Spleen (tissue), 11 donors: ENCODE measurements at regions not wholly inside any gene's neighbourhood (a gene's known extent, or its start where the extent isn't known, plus 50 kb on each side); places are given as distances from the start of the nearest gene placed in this dataset.

Experiments used
- DNase-seq: peaks from one replicate; pipeline ENCODE4 v3.0.0-alpha.2; 2020
- H3K27ac ChIP-seq, 8 donors: fragments of 200-600 bp; sonication (generic) in 7 of 8; 1 replicate in 4 of 8; 2 replicates in 4 of 8; pipeline versions ENCODE4 v1.5.0 to v1.8.0; 2016 to 2021; ENCODE audit warnings: inconsistent platforms in 4 of 8, mild to moderate bottlenecking in 4 of 8, moderate library complexity in 1 of 8
- H3K27me3 ChIP-seq, 7 donors: fragments of 200-600 bp; sonication (generic) in 6 of 7; replicated peaks in 1 of 7; 1 replicate in 4 of 7; 2 replicates in 3 of 7; pipeline versions ENCODE4 v1.5.0 to v1.8.0; 2016 to 2021; ENCODE audit warnings: inconsistent platforms in 3 of 7, mild to moderate bottlenecking in 1 of 7
- H3K36me3 ChIP-seq, 6 donors: fragments of 200-600 bp; sonication (generic) in 5 of 6; 1 replicate in 4 of 6; 2 replicates in 2 of 6; pipeline versions ENCODE4 v1.5.0 to v1.8.0; 2016 to 2021; ENCODE audit warnings: inconsistent platforms in 2 of 6
- H3K4me1 ChIP-seq, 6 donors: fragments of 200-600 bp; sonication (generic) in 5 of 6; 1 replicate in 3 of 6; 2 replicates in 3 of 6; pipeline versions ENCODE4 v1.5.0 to v1.8.0; 2016 to 2021; ENCODE audit warnings: inconsistent platforms in 3 of 6
- H3K4me3 ChIP-seq, 8 donors: fragments of 200-600 bp; sonication (generic) in 7 of 8; 1 replicate in 4 of 8; 2 replicates in 4 of 8; pipeline versions ENCODE4 v1.5.0 to v1.8.0; 2016 to 2021; ENCODE audit warnings: inconsistent platforms in 4 of 8, mild to moderate bottlenecking in 4 of 8, moderate library complexity in 2 of 8
- H3K9me3 ChIP-seq, 8 donors: fragments of 200-600 bp; sonication (generic) in 7 of 8; 1 replicate in 4 of 8; 2 replicates in 4 of 8; pipeline versions ENCODE4 v1.5.0 to v1.8.0; 2016 to 2021; ENCODE audit warnings: inconsistent platforms in 4 of 8
- CTCF ChIP-seq, 11 experiments: fragments of 200-600 bp in 7 of 11; fragments of 450-650 bp in 4 of 11; sonication (generic) in 4 of 11; IDR thresholded peaks in 8 of 11; conservative IDR thresholded peaks in 3 of 11; 1 replicate in 7 of 11; 2 replicates in 4 of 11; pipeline versions ENCODE4 v1.4.0 to v1.8.0; 2016 to 2021; ENCODE audit warnings: antibody characterized with exemption in 11 of 11, inconsistent platforms in 4 of 11, mild to moderate bottlenecking in 1 of 11
- POLR2A ChIP-seq, 3 donors: fragments of 450-650 bp; IDR thresholded peaks; one replicate each; pipeline ENCODE4 v1.5.1; 2017; ENCODE audit warnings: antibody characterized with exemption in 3 of 3, mild to moderate bottlenecking in 1 of 3
- POLR2AphosphoS5 ChIP-seq, 3 donors: sonication (generic); formaldehyde crosslinking; IDR thresholded peaks; one replicate each; pipeline ENCODE4 v1.5.1; 2017; ENCODE audit warnings: antibody characterized with exemption in 3 of 3
- WGBS, 5 donors: extraction: QIAGEN DNeasy Blood & Tissue Kit in 3 of 5; methylation state at CpG; one replicate each; pipeline versions ENCODE4 v1.1.5 to v1.1.7; 2013 to 2018; 5-methylcytosine and 5-hydroxymethylcytosine counted together
- intact Hi-C: fragments of 100-400 bp; cut with DNase I; formaldehyde crosslinking; loops from one replicate; pipeline ENCODE4 v1.15.0; 2023; ENCODE audit warnings: low total_unique reads
- donor health status: healthy with polysubstance abuse.
- donor health status: DM: no; HTN: no; CAD: no; lungs with moderate emphysema.
- donor health status: DM: no; HTN: no; CAD: no.
- donor health status: Bipolar disorder and iron deficiency.
- donor health status: healthy.
- donor health status: DM: no; HTN: no; CAD: no.
- donor health status: DM: yes; HTN: yes; CAD: no.

GRCh38 chr3:104879919-104880318 lies 486.8 kb upstream of the ALCAM start:
- Histone ChIP-seq H3K27ac (no peak overlapping the region), H3K4me1 (no peaks in the 10 kb centered on the region), H3K4me3 (no peak overlapping the region), H3K36me3 (no peaks in the 10 kb centered on the region), H3K9me3 (no peaks in the 10 kb centered on the region), H3K27me3 (no peaks in the 10 kb centered on the region)
- intact Hi-C loops, result no loop called here
- DNase-seq, result no peak
- TF ChIP-seq POLR2A (IDR thresholded peaks at IDR 0.05) (no peak), POLR2AphosphoS5 (IDR thresholded peaks at IDR 0.05) (no peak), CTCF (IDR thresholded peaks at IDR 0.05 in 8 of 11, conservative IDR thresholded peaks at IDR 0.05 in 3 of 11) (no peak)
- 54 to 80% (median 63%) methylated on average over 2 of the region's 2 CpGs for WGBS, 5 donors

- TF ChIP-seq POLR2AphosphoS5 (IDR thresholded peaks at IDR 0.05) (no peak), POLR2A (IDR thresholded peaks at IDR 0.05) (no peak), CTCF (IDR thresholded peaks at IDR 0.05 in 8 of 11, conservative IDR thresholded peaks at IDR 0.05 in 3 of 11) (no peak)
- Histone ChIP-seq H3K4me3 (no peak overlapping the region), H3K27ac (no peak overlapping the region), H3K9me3 (no peaks in the 10 kb centered on the region), H3K4me1 (no peaks in the 10 kb centered on the region), H3K27me3 (no peaks in the 10 kb centered on the region), H3K36me3 (no peaks in the 10 kb centered on the region)
- WGBS, 5 donors, result 71 to 85% (median 79%) methylated on average over 3 of the region's 3 CpGs
- intact Hi-C loops, result no loop called here
- DNase-seq, result no peak
Observed at GRCh38 chr3:104885214-104885814, 481.4 kb upstream of the ALCAM start.

- WGBS, 5 donors, result 65 to 81% (median 71%) methylated on average over 4 of the region's 4 CpGs
Observed at GRCh38 chr3:104886220-104886995, 480.3 kb upstream of the ALCAM start.

More at GRCh38 chr3:104886220-104886995, 480.3 kb upstream of the ALCAM start:
- Histone ChIP-seq H3K27ac (peak overlapping the region in 4 of 8 donors; percentile 12 to 37 (median 24)), H3K4me3 (no peak overlapping the region), H3K36me3 (no peaks in the 10 kb centered on the region), H3K9me3 (no peaks in the 10 kb centered on the region), H3K27me3 (no peaks in the 10 kb centered on the region), H3K4me1 (no peaks in the 10 kb centered on the region)
- no peak for DNase-seq
- TF ChIP-seq POLR2A (IDR thresholded peaks at IDR 0.05) (no peak), POLR2AphosphoS5 (IDR thresholded peaks at IDR 0.05) (no peak), CTCF (IDR thresholded peaks at IDR 0.05 in 8 of 11, conservative IDR thresholded peaks at IDR 0.05 in 3 of 11) (no peak)
- intact Hi-C loops, result no loop called here
